ENCODE measurements at regions not wholly inside any gene's neighbourhood (a gene's known extent, or its start where the extent isn't known, plus 50 kb on each side); places are given as distances from the start of the nearest gene placed in this dataset.

DNA sequence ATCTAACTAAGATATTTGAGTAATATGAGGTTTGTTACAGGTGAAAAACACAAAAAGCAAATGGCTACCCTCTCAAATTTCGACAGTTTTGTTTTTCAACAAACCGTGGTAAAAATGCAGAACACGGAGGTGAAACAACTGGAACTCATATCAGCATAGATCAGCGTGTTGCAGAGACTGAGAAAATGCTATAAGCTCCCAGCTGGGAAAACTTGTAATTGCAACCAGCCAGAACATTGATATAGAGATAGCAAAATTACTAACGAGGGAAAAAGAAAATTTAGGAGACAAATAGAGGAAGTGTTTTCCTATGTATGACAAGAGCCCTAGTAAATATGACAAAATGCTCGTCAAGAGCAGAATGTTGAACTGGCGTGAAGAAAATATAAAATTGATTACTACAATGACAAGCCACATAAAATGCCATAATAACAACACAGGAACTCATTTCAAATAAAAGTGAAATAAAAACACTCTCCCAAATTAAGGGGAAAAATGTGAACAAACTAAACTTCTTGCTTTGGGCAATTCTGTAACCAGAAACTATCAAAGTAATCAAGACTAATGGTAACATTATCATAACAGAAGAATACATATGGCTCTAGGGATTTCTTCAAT, 1989.8 kb downstream of the EFNA5 start:
- Histone ChIP-seq H3K9me3 (ENCODE audit: insufficient read depth, low read length) (no peaks in the 10 kb centered on the region), H2AFZ (ENCODE audit: low read depth, low read length) (no peak overlapping the region), H3K36me3 (replicated peaks; ENCODE audit: low read depth, low read length) (no peaks in the 10 kb centered on the region), H3K27me3 (ENCODE audit: low read depth, low read length) (no peaks in the 10 kb centered on the region), H3K4me1 (ENCODE audit: low read length) (no peaks in the 10 kb centered on the region), H3K79me2 (ENCODE audit: low read length) (no peaks in the 10 kb centered on the region), H3K27ac (ENCODE audit: low read length) (no peak overlapping the region), H3K9ac (ENCODE audit: low read length) (no peak overlapping the region), H3K4me2 (ENCODE audit: low read length) (no peak overlapping the region), H3K4me3 (ENCODE audit: low read length) (no peak overlapping the region), H4K20me1 (ENCODE audit: insufficient read depth, low read length) (no peaks in the 10 kb centered on the region)
- TF ChIP-seq EZH2phosphoT487 (IDR thresholded peaks at IDR 0.05; ENCODE audit: low read depth): no peak
- TF ChIP-seq, protein P1, sequence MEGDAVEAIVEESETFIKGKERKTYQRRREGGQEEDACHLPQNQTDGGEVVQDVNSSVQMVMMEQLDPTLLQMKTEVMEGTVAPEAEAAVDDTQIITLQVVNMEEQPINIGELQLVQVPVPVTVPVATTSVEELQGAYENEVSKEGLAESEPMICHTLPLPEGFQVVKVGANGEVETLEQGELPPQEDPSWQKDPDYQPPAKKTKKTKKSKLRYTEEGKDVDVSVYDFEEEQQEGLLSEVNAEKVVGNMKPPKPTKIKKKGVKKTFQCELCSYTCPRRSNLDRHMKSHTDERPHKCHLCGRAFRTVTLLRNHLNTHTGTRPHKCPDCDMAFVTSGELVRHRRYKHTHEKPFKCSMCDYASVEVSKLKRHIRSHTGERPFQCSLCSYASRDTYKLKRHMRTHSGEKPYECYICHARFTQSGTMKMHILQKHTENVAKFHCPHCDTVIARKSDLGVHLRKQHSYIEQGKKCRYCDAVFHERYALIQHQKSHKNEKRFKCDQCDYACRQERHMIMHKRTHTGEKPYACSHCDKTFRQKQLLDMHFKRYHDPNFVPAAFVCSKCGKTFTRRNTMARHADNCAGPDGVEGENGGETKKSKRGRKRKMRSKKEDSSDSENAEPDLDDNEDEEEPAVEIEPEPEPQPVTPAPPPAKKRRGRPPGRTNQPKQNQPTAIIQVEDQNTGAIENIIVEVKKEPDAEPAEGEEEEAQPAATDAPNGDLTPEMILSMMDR (IDR thresholded peaks at IDR 0.05; ENCODE audit: low read depth, low read length): no peak

DNA sequence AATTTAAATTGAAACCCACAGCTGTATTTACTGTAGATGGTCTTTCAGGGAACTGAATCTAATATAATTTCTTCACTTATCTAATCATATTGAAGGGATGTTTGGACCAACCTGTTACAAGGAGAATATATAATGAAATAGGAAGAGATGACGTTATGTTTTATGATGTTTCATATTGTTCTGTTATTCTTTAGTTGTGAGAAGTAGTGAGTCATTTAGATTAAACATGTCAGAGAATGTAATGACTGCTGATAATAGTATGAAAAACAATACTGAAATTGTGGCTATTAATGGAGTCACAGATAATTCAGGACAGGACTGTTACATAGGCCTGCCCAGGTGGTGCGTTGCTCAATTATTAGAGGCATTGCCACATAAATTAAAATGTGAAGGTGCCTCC, 1993.4 kb downstream of the EFNA5 start:
- Histone ChIP-seq H3K36me3 (replicated peaks; ENCODE audit: low read depth, low read length) (no peaks in the 10 kb centered on the region), H3K9ac (ENCODE audit: low read length) (no peak overlapping the region), H3K4me3 (ENCODE audit: low read length) (no peak overlapping the region), H2AFZ (ENCODE audit: low read depth, low read length) (no peak overlapping the region), H3K4me2 (ENCODE audit: low read length) (no peak overlapping the region), H3K27ac (ENCODE audit: low read length) (no peak overlapping the region), H3K9me3 (ENCODE audit: insufficient read depth, low read length) (no peaks in the 10 kb centered on the region), H3K27me3 (ENCODE audit: low read depth, low read length) (no peaks in the 10 kb centered on the region), H3K4me1 (ENCODE audit: low read length) (no peaks in the 10 kb centered on the region), H4K20me1 (ENCODE audit: insufficient read depth, low read length) (no peaks in the 10 kb centered on the region), H3K79me2 (ENCODE audit: low read length) (no peaks in the 10 kb centered on the region)
- no peak for TF ChIP-seq EZH2phosphoT487 (IDR thresholded peaks at IDR 0.05; ENCODE audit: low read depth)
- TF ChIP-seq, protein P1 (IDR thresholded peaks at IDR 0.05; ENCODE audit: low read depth, low read length): no peak

DNA sequence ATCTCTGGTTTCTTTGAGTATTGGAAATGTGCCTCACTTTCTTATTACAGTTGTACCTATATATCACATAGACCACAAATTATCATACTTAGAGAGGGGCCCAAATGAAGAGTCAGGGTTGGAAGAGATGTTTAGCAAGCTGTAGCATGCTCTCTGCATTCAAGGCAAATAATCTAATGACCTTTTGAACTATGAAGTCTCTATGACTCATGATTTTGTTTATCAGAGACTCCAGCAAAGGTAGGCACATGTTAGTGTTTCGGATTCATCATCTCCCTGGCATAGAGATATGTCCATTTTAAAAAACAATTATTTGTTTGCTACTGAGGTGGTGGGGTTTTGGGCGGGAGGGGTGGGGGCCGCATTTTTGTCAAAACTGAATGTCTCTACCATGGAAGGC, 2000.1 kb downstream of the EFNA5 start:
- no peak overlapping the region for H3K4me2 ChIP-seq (ENCODE audit: low read length)
- H4K20me1 ChIP-seq (ENCODE audit: insufficient read depth, low read length): no peaks in the 10 kb centered on the region
- no peaks in the 10 kb centered on the region for H3K36me3 ChIP-seq (replicated peaks; ENCODE audit: low read depth, low read length)
- H3K79me2 ChIP-seq (ENCODE audit: low read length): no peaks in the 10 kb centered on the region
- no peak overlapping the region for H3K4me3 ChIP-seq (ENCODE audit: low read length)
- TF ChIP-seq, protein P1 (IDR thresholded peaks at IDR 0.05; ENCODE audit: low read depth, low read length): no peak
- no peak for TF ChIP-seq EZH2phosphoT487 (IDR thresholded peaks at IDR 0.05; ENCODE audit: low read depth)
- H3K27me3 ChIP-seq (ENCODE audit: low read depth, low read length): no peaks in the 10 kb centered on the region
- H3K4me1 ChIP-seq (ENCODE audit: low read length): no peaks in the 10 kb centered on the region
- H3K27ac ChIP-seq (ENCODE audit: low read length): no peak overlapping the region
- H2AFZ ChIP-seq (ENCODE audit: low read depth, low read length): no peak overlapping the region
- no peaks in the 10 kb centered on the region for H3K9me3 ChIP-seq (ENCODE audit: insufficient read depth, low read length)
- H3K9ac ChIP-seq (ENCODE audit: low read length): no peak overlapping the region

DNA sequence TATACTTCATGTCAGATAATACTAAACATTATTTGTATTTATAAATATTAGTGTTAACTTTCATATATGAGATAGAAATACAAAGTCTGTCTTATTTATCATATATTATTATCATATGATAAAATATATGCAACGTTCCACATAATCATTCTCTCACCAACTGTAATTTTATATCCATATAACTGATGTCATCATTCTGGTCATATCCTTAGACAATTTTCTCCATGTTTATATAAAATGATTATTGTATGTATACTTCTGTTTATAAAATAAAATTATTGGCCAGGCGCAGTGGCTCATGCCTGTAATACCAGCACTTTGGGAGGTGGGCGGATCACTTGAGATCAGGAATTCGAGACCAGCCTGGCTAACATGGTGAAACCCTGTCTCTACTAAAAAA, 2007.1 kb downstream of the EFNA5 start:
- Histone ChIP-seq H4K20me1 (ENCODE audit: insufficient read depth, low read length) (no peaks in the 10 kb centered on the region), H3K27ac (ENCODE audit: low read length) (no peak overlapping the region), H3K9me3 (ENCODE audit: insufficient read depth, low read length) (no peaks in the 10 kb centered on the region), H3K4me3 (ENCODE audit: low read length) (no peak overlapping the region), H3K27me3 (ENCODE audit: low read depth, low read length) (no peaks in the 10 kb centered on the region), H2AFZ (ENCODE audit: low read depth, low read length) (no peak overlapping the region), H3K36me3 (replicated peaks; ENCODE audit: low read depth, low read length) (no peaks in the 10 kb centered on the region), H3K9ac (ENCODE audit: low read length) (no peak overlapping the region), H3K79me2 (ENCODE audit: low read length) (no peaks in the 10 kb centered on the region), H3K4me2 (ENCODE audit: low read length) (no peak overlapping the region), H3K4me1 (ENCODE audit: low read length) (no peaks in the 10 kb centered on the region)
- TF ChIP-seq, protein P1 (IDR thresholded peaks at IDR 0.05; ENCODE audit: low read depth, low read length): no peak
- TF ChIP-seq EZH2phosphoT487 (IDR thresholded peaks at IDR 0.05; ENCODE audit: low read depth): no peak
